ENCODE measurements at regions not wholly inside any gene's neighbourhood (a gene's known extent, or its start where the extent isn't known, plus 50 kb on each side); places are given as distances from the start of the nearest gene placed in this dataset.

GRCh38 chr15:57820119-57820518 is 113.6 kb downstream of the POLR2M start:
- no peak overlapping the region for H3K4me3 Mint-ChIP-seq
- no peak for ATAC-seq (ENCODE audit: low read depth)
- 55% methylated on average over 2 of the region's 2 CpGs for whole genome bisulfite sequencing (ENCODE audit: insufficient coverage)
- no peaks in the 10 kb centered on the region for H3K4me1 Mint-ChIP-seq
- Histone ChIP-seq H3K9me3 (ENCODE audit: control extremely low read depth in 1 of 3, control insufficient read depth in 2 of 3, insufficient read depth in 1 of 3, low read length in 2 of 3) (no peaks in the 10 kb centered on the region), H4K20me1 (ENCODE audit: control insufficient read depth, insufficient read depth, low read length, poor library complexity, severe bottlenecking) (no peaks in the 10 kb centered on the region), H3K4me3 (ENCODE audit: control extremely low read depth in 1 of 5, extremely low read depth in 1 of 5, insufficient read depth in 1 of 5, low read depth in 2 of 5, low read length in 4 of 5) (no peak overlapping the region), H3K9ac (ENCODE audit: low read length) (no peak overlapping the region), H3K27me3 (replicated peaks in 1 of 4; ENCODE audit: control extremely low read depth in 1 of 4, control insufficient read depth in 3 of 4, insufficient read depth in 4 of 4, low read length in 3 of 4) (no peaks in the 10 kb centered on the region), H3K4me2 (replicated peaks; ENCODE audit: low read depth, low read length, poor library complexity, severe bottlenecking) (no peak overlapping the region), H3K36me3 (replicated peaks in 1 of 2; ENCODE audit: control extremely low read depth in 1 of 2, control insufficient read depth in 1 of 2, extremely low read depth in 1 of 2, insufficient read depth in 2 of 2, low read length in 1 of 2) (no peaks in the 10 kb centered on the region), H3K27ac (ENCODE audit: low read length in 2 of 2) (no peak overlapping the region), H3K4me1 (ENCODE audit: control insufficient read depth in 2 of 2, insufficient read depth in 2 of 2, low read length in 2 of 2) (no peaks in the 10 kb centered on the region), H3K79me2 (ENCODE audit: control insufficient read depth, insufficient read depth, low read length) (no peaks in the 10 kb centered on the region), H2AFZ (ENCODE audit: insufficient read depth, low read depth, low read length, poor library complexity, severe bottlenecking) (no peak overlapping the region)
- ChIA-PET CTCF (no interaction called here), POLR2A (interaction anchor here (0.5 kb wide), 1 partner anchor 542 kb away, joined by 5 read pairs; no protein-coding TSS in a partner anchor)
- TF ChIP-seq EZH2 (IDR thresholded peaks at IDR 0.05; ENCODE audit: borderline replicate concordance, insufficient read depth, low read depth, low read length, poor library complexity, severe bottlenecking) (no peak), CTCF (IDR thresholded peaks at IDR 0.05) (no peak)
- peaks cover 48% of the 10 kb centered on the region for H3K27me3 Mint-ChIP-seq
- H3K9me3 Mint-ChIP-seq (ENCODE audit: insufficient read depth) = no peaks in the 10 kb centered on the region
- intact Hi-C loops (cut with micrococcal nuclease) = no loop called here
- no peak overlapping the region for H3K27ac Mint-ChIP-seq
- no peak for DNase-seq

- Histone ChIP-seq H4K20me1 (ENCODE audit: control insufficient read depth, insufficient read depth, low read length, poor library complexity, severe bottlenecking) (no peaks in the 10 kb centered on the region), H3K9ac (ENCODE audit: low read length) (no peak overlapping the region), H3K36me3 (replicated peaks in 1 of 2; ENCODE audit: control extremely low read depth in 1 of 2, control insufficient read depth in 1 of 2, extremely low read depth in 1 of 2, insufficient read depth in 2 of 2, low read length in 1 of 2) (no peaks in the 10 kb centered on the region), H3K27me3 (replicated peaks in 1 of 4; ENCODE audit: control extremely low read depth in 1 of 4, control insufficient read depth in 3 of 4, insufficient read depth in 4 of 4, low read length in 3 of 4) (no peaks in the 10 kb centered on the region), H3K4me3 (ENCODE audit: control extremely low read depth in 1 of 5, extremely low read depth in 1 of 5, insufficient read depth in 1 of 5, low read depth in 2 of 5, low read length in 4 of 5) (no peak overlapping the region), H3K4me1 (ENCODE audit: control insufficient read depth in 2 of 2, insufficient read depth in 2 of 2, low read length in 2 of 2) (no peaks in the 10 kb centered on the region), H3K79me2 (ENCODE audit: control insufficient read depth, insufficient read depth, low read length) (no peaks in the 10 kb centered on the region), H3K4me2 (replicated peaks; ENCODE audit: low read depth, low read length, poor library complexity, severe bottlenecking) (no peak overlapping the region), H2AFZ (ENCODE audit: insufficient read depth, low read depth, low read length, poor library complexity, severe bottlenecking) (no peak overlapping the region), H3K9me3 (ENCODE audit: control extremely low read depth in 1 of 3, control insufficient read depth in 2 of 3, insufficient read depth in 1 of 3, low read length in 2 of 3) (no peaks in the 10 kb centered on the region), H3K27ac (ENCODE audit: low read length in 2 of 2) (no peak overlapping the region)
- Mint-ChIP-seq H3K4me3 (no peak overlapping the region), H3K27me3 (peaks cover 48% of the 10 kb centered on the region), H3K27ac (no peak overlapping the region), H3K4me1 (no peaks in the 10 kb centered on the region), H3K9me3 (ENCODE audit: insufficient read depth) (no peaks in the 10 kb centered on the region)
- ATAC-seq (ENCODE audit: low read depth) = no peak
- intact Hi-C loops (cut with micrococcal nuclease) = no loop called here
- WGBS (ENCODE audit: insufficient coverage) = no CpG with 5 or more reads among the region's 2 CpGs
- POLR2A ChIA-PET = no interaction called here
- TF ChIP-seq EZH2 (IDR thresholded peaks at IDR 0.05; ENCODE audit: borderline replicate concordance, insufficient read depth, low read depth, low read length, poor library complexity, severe bottlenecking) = no peak
- CTCF ChIA-PET = no interaction called here
- no peak for DNase-seq
Measured at GRCh38 chr15:57821826-57822225, 115.3 kb downstream of the POLR2M start.
